ENCODE measurements at regions not wholly inside any gene's neighbourhood (a gene's known extent, or its start where the extent isn't known, plus 50 kb on each side); places are given as distances from the start of the nearest gene placed in this dataset.

- no peak for TF ChIP-seq CTCF (IDR thresholded peaks at IDR 0.05)
- no peak for TF ChIP-seq POLR2A (IDR thresholded peaks at IDR 0.05)
These were observed 417.5 kb upstream of the GRM3 start for GRCh38 chr7:86226191-86226590.
